Heart left ventricle (tissue), 13 donors: ENCODE measurements at regions not wholly inside any gene's neighbourhood (a gene's known extent, or its start where the extent isn't known, plus 50 kb on each side); places are given as distances from the start of the nearest gene placed in this dataset.

Experiments used
- POLR2A ChIP-seq, 2 donors: fragments of 450-650 bp; IDR thresholded peaks; one replicate each; pipeline ENCODE4 v1.6.1; 2017; ENCODE audit warnings: antibody characterized with exemption in 2 of 2, mild to moderate bottlenecking in 2 of 2, moderate library complexity in 2 of 2
- TF ChIP-seq, protein P1 (sequence below), 12 donors: fragments of 200-600 bp; sonication (generic) in 4 of 12; IDR thresholded peaks; one replicate each; pipeline versions ENCODE4 v1.5.0 to v1.8.0; 2018 to 2022; ENCODE audit warnings: antibody characterized with exemption in 12 of 12, mild to moderate bottlenecking in 5 of 12
- donor health status: ischemic (EF 13 %, LVEDD 7.1; RV severe dilation, severe dysfunction).
- donor health status: DM: no; HTN: yes; CAD: no.
- donor health status: DM: no; HTN: no; CAD: no.
- donor health status: ischemic (EF 25% LVEDD 6.9; RV normal size, moderate dysfunction).
- donor health status: ischemic (EF 25% LVEDD 5.7; RV mildly dilated, moderate dysfunction).
- donor health status: ischemic (EF 35%, LVEDD 5.7; RV mildly dilated, moderate dysfunction).
- donor health status: nonischemic (EF 11% LVEDD 7.7; RV severe dilation, severe dysfunction).
- donor health status: DM: yes; HTN: yes; CAD: no.
- donor health status: PGD.
- donor health status: ischemic (EF 29% LVEDD 5.4; RV normal size, mild dysfunction).
- donor health status: nonischemic (EF 23%, LVEDD 6.1; RV moderate dilation, normal function).

DNA sequence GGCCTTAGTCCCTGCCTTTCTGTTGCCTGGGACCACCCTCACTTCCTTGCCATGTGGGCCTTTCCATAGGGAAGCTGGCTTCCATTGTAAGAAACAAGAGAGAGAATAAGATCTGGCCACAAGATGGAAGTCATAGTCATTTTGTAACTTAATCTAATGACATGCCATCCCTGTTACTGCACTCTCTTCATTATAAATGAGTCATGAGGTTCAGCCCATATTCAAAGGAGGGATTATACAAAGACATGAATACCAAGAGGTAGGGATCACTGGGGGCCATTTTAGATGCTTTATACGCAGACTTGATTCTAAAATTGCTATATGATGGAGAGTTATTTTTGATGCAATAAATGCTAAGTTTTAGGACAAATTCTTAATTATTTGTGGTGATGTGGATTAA, 75.2 kb upstream of the CELF2 start:
- TF ChIP-seq, protein P1, sequence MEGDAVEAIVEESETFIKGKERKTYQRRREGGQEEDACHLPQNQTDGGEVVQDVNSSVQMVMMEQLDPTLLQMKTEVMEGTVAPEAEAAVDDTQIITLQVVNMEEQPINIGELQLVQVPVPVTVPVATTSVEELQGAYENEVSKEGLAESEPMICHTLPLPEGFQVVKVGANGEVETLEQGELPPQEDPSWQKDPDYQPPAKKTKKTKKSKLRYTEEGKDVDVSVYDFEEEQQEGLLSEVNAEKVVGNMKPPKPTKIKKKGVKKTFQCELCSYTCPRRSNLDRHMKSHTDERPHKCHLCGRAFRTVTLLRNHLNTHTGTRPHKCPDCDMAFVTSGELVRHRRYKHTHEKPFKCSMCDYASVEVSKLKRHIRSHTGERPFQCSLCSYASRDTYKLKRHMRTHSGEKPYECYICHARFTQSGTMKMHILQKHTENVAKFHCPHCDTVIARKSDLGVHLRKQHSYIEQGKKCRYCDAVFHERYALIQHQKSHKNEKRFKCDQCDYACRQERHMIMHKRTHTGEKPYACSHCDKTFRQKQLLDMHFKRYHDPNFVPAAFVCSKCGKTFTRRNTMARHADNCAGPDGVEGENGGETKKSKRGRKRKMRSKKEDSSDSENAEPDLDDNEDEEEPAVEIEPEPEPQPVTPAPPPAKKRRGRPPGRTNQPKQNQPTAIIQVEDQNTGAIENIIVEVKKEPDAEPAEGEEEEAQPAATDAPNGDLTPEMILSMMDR (IDR thresholded peaks at IDR 0.05) = no peak
- TF ChIP-seq POLR2A (IDR thresholded peaks at IDR 0.05) = no peak
